Esophagus (tissue), 2 donors: ENCODE measurements at regions not wholly inside any gene's neighbourhood (a gene's known extent, or its start where the extent isn't known, plus 50 kb on each side); places are given as distances from the start of the nearest gene placed in this dataset.

Experiments
- H3K27ac ChIP-seq, 2 donors: one replicate each; pipeline ENCODE4 v1.5.1; 2013; ENCODE audit warnings: low read depth in 2 of 2, mild to moderate bottlenecking in 2 of 2, inconsistent platforms in 1 of 2, low read length in 1 of 2, moderate library complexity in 1 of 2
- H3K27me3 ChIP-seq, 2 donors: one replicate each; pipeline ENCODE4 v1.6.1; 2013; ENCODE audit warnings: low read length in 2 of 2, control low read depth in 1 of 2, mild to moderate bottlenecking in 1 of 2; ENCODE audit not compliant: insufficient read depth in 2 of 2, control insufficient read depth in 1 of 2
- H3K36me3 ChIP-seq, 2 donors: one replicate each; pipeline ENCODE4 v1.6.1; 2013; ENCODE audit warnings: low read length in 1 of 2; ENCODE audit not compliant: control insufficient read depth in 2 of 2, insufficient read depth in 2 of 2
- H3K4me1 ChIP-seq, 2 donors: one replicate each; pipeline ENCODE4 v1.6.1; 2013; ENCODE audit warnings: low read length in 1 of 2; ENCODE audit not compliant: control insufficient read depth in 2 of 2, insufficient read depth in 2 of 2
- H3K4me3 ChIP-seq, 2 donors: one replicate each; pipeline ENCODE4 v1.5.1; 2013; ENCODE audit warnings: low read length in 2 of 2, mild to moderate bottlenecking in 2 of 2, low read depth in 1 of 2, moderate library complexity in 1 of 2
- H3K9me3 ChIP-seq, 2 donors: one replicate each; pipeline ENCODE4 v1.6.1; 2013; ENCODE audit warnings: mild to moderate bottlenecking in 2 of 2, low read depth in 1 of 2, low read length in 1 of 2, moderate library complexity in 1 of 2; ENCODE audit not compliant: control insufficient read depth in 2 of 2, insufficient read depth in 1 of 2
- WGBS, 2 donors: extraction: QIAGEN DNeasy Blood & Tissue Kit; methylation state at CpG; one replicate each; pipeline ENCODE4 v1.1.7; 2013; 5-methylcytosine and 5-hydroxymethylcytosine counted together
- donor health status: healthy with polysubstance abuse.
- donor health status: Bipolar disorder and iron deficiency.

DNA sequence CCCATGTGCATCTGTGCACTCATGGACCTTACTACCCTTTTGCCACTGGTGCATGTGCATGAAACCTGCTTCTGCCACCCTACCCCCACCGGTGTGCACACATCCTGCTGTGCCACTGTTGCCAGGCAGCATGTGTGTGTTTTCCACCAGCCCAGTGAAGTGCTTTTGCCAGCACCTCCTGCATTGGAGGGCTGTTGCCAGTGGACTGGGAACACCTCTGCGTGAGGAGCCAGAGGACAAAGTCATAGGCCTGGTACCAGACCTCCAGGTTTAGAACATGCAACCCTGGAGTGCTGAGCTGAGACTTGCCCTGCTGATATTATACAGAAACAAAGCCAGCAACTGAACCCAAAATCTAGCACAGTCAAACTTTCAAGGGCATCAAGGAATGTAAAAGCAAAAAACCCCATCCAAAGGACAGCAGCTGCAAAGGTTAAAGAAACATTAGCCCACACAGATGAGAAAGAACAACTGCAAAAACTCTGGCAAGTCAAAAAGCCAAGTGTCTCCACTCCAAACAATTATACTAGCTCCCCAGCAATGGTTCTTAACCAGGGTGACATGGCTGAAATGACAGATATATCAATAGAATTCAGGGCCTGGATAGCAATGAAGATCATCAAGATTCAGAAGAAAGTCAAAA, 70.6 kb upstream of the PTPN3 start:
- Histone ChIP-seq H3K4me3 (no peak overlapping the region), H3K27me3 (no peaks in the 10 kb centered on the region), H3K9me3 (no peaks in the 10 kb centered on the region), H3K27ac (no peak overlapping the region), H3K4me1 (no peaks in the 10 kb centered on the region), H3K36me3 (no peaks in the 10 kb centered on the region)
- WGBS, 2 donors = 78 to 87% methylated on average over 2 of the region's 2 CpGs

- Histone ChIP-seq H3K4me3 (no peak overlapping the region), H3K27me3 (no peaks in the 10 kb centered on the region), H3K36me3 (no peaks in the 10 kb centered on the region), H3K27ac (no peak overlapping the region), H3K4me1 (no peaks in the 10 kb centered on the region), H3K9me3 (no peaks in the 10 kb centered on the region)
- 6 to 9% methylated on average over 2 of the region's 2 CpGs for WGBS, 2 donors
Observed at GRCh38 chr9:109574061-109574882, 76.2 kb upstream of the PTPN3 start.

- Histone ChIP-seq H3K36me3 (no peaks in the 10 kb centered on the region), H3K4me1 (no peaks in the 10 kb centered on the region), H3K4me3 (no peak overlapping the region), H3K9me3 (no peaks in the 10 kb centered on the region), H3K27me3 (no peaks in the 10 kb centered on the region), H3K27ac (no peak overlapping the region)
- WGBS, 2 donors = 52 to 53% methylated on average over 3 of the region's 3 CpGs
Observed at GRCh38 chr9:109576762-109577161, 78.7 kb upstream of the PTPN3 start.

GRCh38 chr9:109579191-109579948, 81.3 kb upstream of the PTPN3 start:
- Histone ChIP-seq H3K4me3 (no peak overlapping the region), H3K27ac (no peak overlapping the region), H3K4me1 (no peaks in the 10 kb centered on the region), H3K36me3 (no peaks in the 10 kb centered on the region), H3K27me3 (no peaks in the 10 kb centered on the region), H3K9me3 (no peaks in the 10 kb centered on the region)
- 87 to 88% methylated on average over 6 of the region's 6 CpGs for WGBS, 2 donors

- H3K27me3 ChIP-seq = peaks cover 0 to 2% of the 10 kb centered on the region in 2 donors
- H3K4me3 ChIP-seq = no peak overlapping the region
- no peaks in the 10 kb centered on the region for H3K9me3 ChIP-seq
- no peaks in the 10 kb centered on the region for H3K36me3 ChIP-seq
- no peak overlapping the region for H3K27ac ChIP-seq
- H3K4me1 ChIP-seq = no peaks in the 10 kb centered on the region
Observed at GRCh38 chr9:109582386-109582785, 84.3 kb upstream of the PTPN3 start.

GRCh38 chr9:109584205-109584604, 86.1 kb upstream of the PTPN3 start:
- 77 to 79% methylated on average over 4 of the region's 4 CpGs for WGBS, 2 donors
- Histone ChIP-seq H3K27ac (no peak overlapping the region), H3K36me3 (no peaks in the 10 kb centered on the region), H3K27me3 (peaks cover 0 to 2% of the 10 kb centered on the region in 2 donors), H3K4me1 (no peaks in the 10 kb centered on the region), H3K9me3 (no peaks in the 10 kb centered on the region), H3K4me3 (no peak overlapping the region)

DNA sequence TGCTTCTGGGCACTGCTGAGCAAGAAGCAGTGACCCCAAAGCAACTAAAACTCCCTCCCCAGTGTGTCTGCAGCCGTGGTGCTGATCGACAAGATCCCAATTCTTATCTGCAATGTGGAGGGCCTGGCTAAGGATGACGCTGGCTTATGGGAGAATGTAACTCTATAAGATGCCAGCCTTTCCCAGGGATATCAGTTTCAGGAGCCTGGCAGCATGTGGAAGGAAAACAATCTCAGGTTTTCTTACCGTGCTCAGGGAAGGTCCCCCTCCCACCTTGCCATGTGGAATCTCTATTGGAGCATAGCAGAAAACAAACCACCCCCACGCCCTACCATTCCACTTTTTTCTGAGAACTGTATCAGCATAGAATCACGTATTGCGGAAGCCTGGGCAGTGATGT, 87.7 kb upstream of the PTPN3 start:
- 74 to 80% methylated on average over 7 of the region's 7 CpGs for WGBS, 2 donors
- Histone ChIP-seq H3K4me3 (no peak overlapping the region), H3K4me1 (no peaks in the 10 kb centered on the region), H3K27ac (no peak overlapping the region), H3K36me3 (no peaks in the 10 kb centered on the region), H3K27me3 (peaks cover 0 to 2% of the 10 kb centered on the region in 2 donors), H3K9me3 (no peaks in the 10 kb centered on the region)

GRCh38 chr9:109586993-109587392, 88.9 kb upstream of the PTPN3 start:
- H3K27me3 ChIP-seq = peaks cover 0 to 2% of the 10 kb centered on the region in 2 donors
- 95 to 97% methylated on average over 4 of the region's 4 CpGs for WGBS, 2 donors

DNA sequence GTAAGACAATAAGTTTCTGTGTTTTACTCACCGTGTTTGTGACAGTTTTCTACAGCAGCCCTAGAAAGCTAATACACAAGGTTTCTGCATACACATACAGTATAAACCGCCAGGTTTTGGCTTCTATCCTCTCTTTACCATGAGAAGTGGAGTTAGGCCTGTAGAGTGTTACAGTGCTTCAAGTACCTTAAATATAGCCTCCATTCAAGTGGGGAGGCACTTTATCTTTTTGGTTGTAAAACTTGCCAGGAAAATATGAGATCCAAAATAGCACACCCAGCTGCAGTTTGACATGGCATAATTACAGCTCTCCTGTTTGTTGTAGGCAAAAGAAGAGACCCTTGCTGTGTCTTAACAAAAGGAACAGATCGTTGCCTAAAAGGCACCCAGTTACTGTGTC, 90.3 kb upstream of the PTPN3 start:
- Histone ChIP-seq H3K4me1 (no peaks in the 10 kb centered on the region), H3K27ac (no peak overlapping the region), H3K4me3 (no peak overlapping the region), H3K36me3 (no peaks in the 10 kb centered on the region), H3K27me3 (peaks cover 0 to 2% of the 10 kb centered on the region in 2 donors), H3K9me3 (no peaks in the 10 kb centered on the region)
- 86 to 87% methylated on average over 3 of the region's 3 CpGs for WGBS, 2 donors

More at GRCh38 chr9:109586993-109587392, 88.9 kb upstream of the PTPN3 start:
- no peaks in the 10 kb centered on the region for H3K9me3 ChIP-seq
- H3K4me3 ChIP-seq = no peak overlapping the region
- no peak overlapping the region for H3K27ac ChIP-seq
- H3K36me3 ChIP-seq = no peaks in the 10 kb centered on the region
- no peaks in the 10 kb centered on the region for H3K4me1 ChIP-seq
